ENCODE measurements at regions not wholly inside any gene's neighbourhood (a gene's known extent, or its start where the extent isn't known, plus 50 kb on each side); places are given as distances from the start of the nearest gene placed in this dataset.

GRCh38 chr7:138370956-138371355 lies 89.1 kb upstream of the TRIM24 start (continued):
- TF ChIP-seq CTCF (IDR thresholded peaks at IDR 0.05 in 2 of 3, conservative IDR thresholded peaks at IDR 0.05 in 1 of 3; ENCODE audit: control insufficient read depth in 2 of 3, extremely low read depth in 1 of 3, insufficient read depth in 1 of 3, low read depth in 3 of 3, low read length in 3 of 3) (no peak), GATAD2B (conservative IDR thresholded peaks at IDR 0.05; ENCODE audit: low read depth) (no peak), MLLT1 (IDR thresholded peaks at IDR 0.05) (no peak), HDAC6 (IDR thresholded peaks at IDR 0.05; ENCODE audit: unreplicated experiment) (no peak), MYB (IDR thresholded peaks at IDR 0.05; ENCODE audit: borderline replicate concordance, low read depth, low read length) (no peak), FOXK2 (IDR thresholded peaks at IDR 0.05) (no peak), CBX3 (IDR thresholded peaks at IDR 0.05; ENCODE audit: borderline replicate concordance, low read depth) (no peak)
- TF ChIP-seq, protein P1, sequence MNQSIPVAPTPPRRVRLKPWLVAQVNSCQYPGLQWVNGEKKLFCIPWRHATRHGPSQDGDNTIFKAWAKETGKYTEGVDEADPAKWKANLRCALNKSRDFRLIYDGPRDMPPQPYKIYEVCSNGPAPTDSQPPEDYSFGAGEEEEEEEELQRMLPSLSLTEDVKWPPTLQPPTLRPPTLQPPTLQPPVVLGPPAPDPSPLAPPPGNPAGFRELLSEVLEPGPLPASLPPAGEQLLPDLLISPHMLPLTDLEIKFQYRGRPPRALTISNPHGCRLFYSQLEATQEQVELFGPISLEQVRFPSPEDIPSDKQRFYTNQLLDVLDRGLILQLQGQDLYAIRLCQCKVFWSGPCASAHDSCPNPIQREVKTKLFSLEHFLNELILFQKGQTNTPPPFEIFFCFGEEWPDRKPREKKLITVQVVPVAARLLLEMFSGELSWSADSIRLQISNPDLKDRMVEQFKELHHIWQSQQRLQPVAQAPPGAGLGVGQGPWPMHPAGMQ (IDR thresholded peaks at IDR 0.05; ENCODE audit: borderline replicate concordance) = no peak
- TF ChIP-seq, protein P2, sequence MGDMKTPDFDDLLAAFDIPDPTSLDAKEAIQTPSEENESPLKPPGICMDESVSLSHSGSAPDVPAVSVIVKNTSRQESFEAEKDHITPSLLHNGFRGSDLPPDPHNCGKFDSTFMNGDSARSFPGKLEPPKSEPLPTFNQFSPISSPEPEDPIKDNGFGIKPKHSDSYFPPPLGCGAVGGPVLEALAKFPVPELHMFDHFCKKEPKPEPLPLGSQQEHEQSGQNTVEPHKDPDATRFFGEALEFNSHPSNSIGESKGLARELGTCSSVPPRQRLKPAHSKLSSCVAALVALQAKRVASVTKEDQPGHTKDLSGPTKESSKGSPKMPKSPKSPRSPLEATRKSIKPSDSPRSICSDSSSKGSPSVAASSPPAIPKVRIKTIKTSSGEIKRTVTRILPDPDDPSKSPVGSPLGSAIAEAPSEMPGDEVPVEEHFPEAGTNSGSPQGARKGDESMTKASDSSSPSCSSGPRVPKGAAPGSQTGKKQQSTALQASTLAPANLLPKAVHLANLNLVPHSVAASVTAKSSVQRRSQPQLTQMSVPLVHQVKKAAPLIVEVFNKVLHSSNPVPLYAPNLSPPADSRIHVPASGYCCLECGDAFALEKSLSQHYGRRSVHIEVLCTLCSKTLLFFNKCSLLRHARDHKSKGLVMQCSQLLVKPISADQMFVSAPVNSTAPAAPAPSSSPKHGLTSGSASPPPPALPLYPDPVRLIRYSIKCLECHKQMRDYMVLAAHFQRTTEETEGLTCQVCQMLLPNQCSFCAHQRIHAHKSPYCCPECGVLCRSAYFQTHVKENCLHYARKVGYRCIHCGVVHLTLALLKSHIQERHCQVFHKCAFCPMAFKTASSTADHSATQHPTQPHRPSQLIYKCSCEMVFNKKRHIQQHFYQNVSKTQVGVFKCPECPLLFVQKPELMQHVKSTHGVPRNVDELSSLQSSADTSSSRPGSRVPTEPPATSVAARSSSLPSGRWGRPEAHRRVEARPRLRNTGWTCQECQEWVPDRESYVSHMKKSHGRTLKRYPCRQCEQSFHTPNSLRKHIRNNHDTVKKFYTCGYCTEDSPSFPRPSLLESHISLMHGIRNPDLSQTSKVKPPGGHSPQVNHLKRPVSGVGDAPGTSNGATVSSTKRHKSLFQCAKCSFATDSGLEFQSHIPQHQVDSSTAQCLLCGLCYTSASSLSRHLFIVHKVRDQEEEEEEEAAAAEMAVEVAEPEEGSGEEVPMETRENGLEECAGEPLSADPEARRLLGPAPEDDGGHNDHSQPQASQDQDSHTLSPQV (IDR thresholded peaks at IDR 0.05) = no peak
